H1 (cell line): ENCODE measurements at regions not wholly inside any gene's neighbourhood (a gene's known extent, or its start where the extent isn't known, plus 50 kb on each side); places are given as distances from the start of the nearest gene placed in this dataset.

ENCODE experiments used
- POLR2A ChIP-seq, 2 experiments: IDR thresholded peaks; 1 replicate in 1 of 2; 2 replicates in 1 of 2; pipeline ENCODE4 v1.6.1; 2011; ENCODE audit warnings: low read depth in 2 of 2, low read length in 2 of 2, mild to moderate bottlenecking in 2 of 2; ENCODE audit errors: control extremely low read depth in 1 of 2
- RAD21 ChIP-seq, 2 experiments: IDR thresholded peaks in 1 of 2; conservative IDR thresholded peaks in 1 of 2; 2 replicates each; pipeline ENCODE4 v1.6.1; 2011; ENCODE audit warnings: low read depth in 2 of 2, low read length in 2 of 2, improper control_type of control experiment in 1 of 2, inconsistent platforms in 1 of 2, mild to moderate bottlenecking in 1 of 2, moderate library complexity in 1 of 2
- TEAD4 ChIP-seq: IDR thresholded peaks from 2 replicates; pipeline ENCODE4 v1.6.1; 2012; ENCODE audit warnings: low read depth, low read length, inconsistent platforms, mixed read lengths

- no peak for TF ChIP-seq TEAD4
- TF ChIP-seq RAD21 (IDR thresholded peaks at IDR 0.05 in 1 of 2, conservative IDR thresholded peaks at IDR 0.05 in 1 of 2; ENCODE audit: low read depth in 2 of 2, low read length in 2 of 2): no peak
- TF ChIP-seq POLR2A (IDR thresholded peaks at IDR 0.05; ENCODE audit: control extremely low read depth in 1 of 2, low read depth in 2 of 2, low read length in 2 of 2): no peak
These were observed 194.0 kb downstream of the AHR start (continued) for GRCh38 chr7:17492437-17492836.
